ENCODE measurements at regions not wholly inside any gene's neighbourhood (a gene's known extent, or its start where the extent isn't known, plus 50 kb on each side); places are given as distances from the start of the nearest gene placed in this dataset.

DNA sequence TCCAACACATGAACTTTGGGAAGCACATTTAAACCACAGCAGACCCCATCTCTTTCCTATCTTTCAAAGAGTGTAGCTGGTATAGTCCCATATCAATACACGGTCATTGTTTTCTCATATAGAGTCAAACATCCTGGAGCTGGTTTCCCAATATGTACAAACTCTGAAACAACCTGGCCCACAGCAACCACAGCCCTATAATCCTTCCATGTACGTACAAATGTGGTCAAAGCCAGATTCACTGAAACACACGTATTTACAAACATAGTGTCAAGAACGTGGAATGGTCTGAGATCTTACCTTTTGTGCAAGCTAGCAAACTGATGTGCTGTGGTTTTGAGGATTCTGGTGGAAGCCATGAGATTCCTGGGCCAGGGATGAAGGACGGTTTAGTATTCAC is 97.3 kb downstream of the HS1BP3 start:
- intact Hi-C loops (cut with micrococcal nuclease) = no loop called here
- DNase-seq (ENCODE audit: unreplicated experiment) = no peak
- H3K4me1 Mint-ChIP-seq (ENCODE audit: insufficient read depth, unreplicated experiment) = no peaks in the 10 kb centered on the region
- no peaks in the 10 kb centered on the region for H3K9me3 Mint-ChIP-seq (ENCODE audit: unreplicated experiment)
- no TSS peak for BruUV-seq (replicated peaks)
- TF ChIP-seq, protein P1, sequence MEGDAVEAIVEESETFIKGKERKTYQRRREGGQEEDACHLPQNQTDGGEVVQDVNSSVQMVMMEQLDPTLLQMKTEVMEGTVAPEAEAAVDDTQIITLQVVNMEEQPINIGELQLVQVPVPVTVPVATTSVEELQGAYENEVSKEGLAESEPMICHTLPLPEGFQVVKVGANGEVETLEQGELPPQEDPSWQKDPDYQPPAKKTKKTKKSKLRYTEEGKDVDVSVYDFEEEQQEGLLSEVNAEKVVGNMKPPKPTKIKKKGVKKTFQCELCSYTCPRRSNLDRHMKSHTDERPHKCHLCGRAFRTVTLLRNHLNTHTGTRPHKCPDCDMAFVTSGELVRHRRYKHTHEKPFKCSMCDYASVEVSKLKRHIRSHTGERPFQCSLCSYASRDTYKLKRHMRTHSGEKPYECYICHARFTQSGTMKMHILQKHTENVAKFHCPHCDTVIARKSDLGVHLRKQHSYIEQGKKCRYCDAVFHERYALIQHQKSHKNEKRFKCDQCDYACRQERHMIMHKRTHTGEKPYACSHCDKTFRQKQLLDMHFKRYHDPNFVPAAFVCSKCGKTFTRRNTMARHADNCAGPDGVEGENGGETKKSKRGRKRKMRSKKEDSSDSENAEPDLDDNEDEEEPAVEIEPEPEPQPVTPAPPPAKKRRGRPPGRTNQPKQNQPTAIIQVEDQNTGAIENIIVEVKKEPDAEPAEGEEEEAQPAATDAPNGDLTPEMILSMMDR (IDR thresholded peaks at IDR 0.05; ENCODE audit: unreplicated experiment) = no peak
- CTCF ChIA-PET = interaction anchor here (0.6 to 1.2 kb wide), 3 partner anchors 28 to 538 kb away, joined by 3 to 4 read pairs (median 3); no protein-coding TSS in a partner anchor
- no peaks in the 10 kb centered on the region for H3K27me3 Mint-ChIP-seq (ENCODE audit: insufficient read depth, unreplicated experiment)
- H3K27ac Mint-ChIP-seq (ENCODE audit: low read depth, unreplicated experiment) = no peak overlapping the region
- no peaks in the 10 kb centered on the region for H3K36me3 Mint-ChIP-seq (ENCODE audit: insufficient read depth, unreplicated experiment)
- POLR2A ChIA-PET = no interaction called here
- H3K4me3 Mint-ChIP-seq (ENCODE audit: unreplicated experiment) = no peak overlapping the region

DNA sequence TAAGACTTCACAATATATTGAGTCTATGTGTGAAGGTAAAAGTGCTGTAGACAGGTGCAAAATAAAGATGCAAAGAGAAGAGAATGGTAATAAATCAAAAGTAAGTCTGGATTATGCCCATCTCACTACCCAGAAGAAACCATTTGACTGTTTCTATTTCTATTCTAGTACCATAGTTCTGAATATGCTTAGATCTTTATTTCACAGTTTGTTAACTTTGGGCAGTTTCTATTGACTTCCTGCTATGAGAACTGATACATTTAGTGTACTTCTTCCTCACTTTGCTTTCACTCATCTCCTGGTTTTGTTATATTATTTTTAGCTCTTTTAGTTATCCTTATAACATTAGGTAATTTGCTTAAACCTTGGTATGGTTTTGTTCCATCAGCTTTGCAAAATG is 94.9 kb downstream of the HS1BP3 start:
- Mint-ChIP-seq H3K27ac (ENCODE audit: low read depth, unreplicated experiment) (no peak overlapping the region), H3K9me3 (ENCODE audit: unreplicated experiment) (no peaks in the 10 kb centered on the region), H3K4me3 (ENCODE audit: unreplicated experiment) (no peak overlapping the region), H3K4me1 (ENCODE audit: insufficient read depth, unreplicated experiment) (peaks cover 6% of the 10 kb centered on the region), H3K36me3 (ENCODE audit: insufficient read depth, unreplicated experiment) (no peaks in the 10 kb centered on the region), H3K27me3 (ENCODE audit: insufficient read depth, unreplicated experiment) (no peaks in the 10 kb centered on the region)
- ChIA-PET CTCF (interaction anchor here (1.0 kb wide), 1 partner anchor 86 kb away, joined by 3 read pairs; no protein-coding TSS in a partner anchor), POLR2A (no interaction called here)
- DNase-seq (ENCODE audit: unreplicated experiment) = no peak
- BruUV-seq (replicated peaks) = no TSS peak
- intact Hi-C loops (cut with micrococcal nuclease) = no loop called here
- TF ChIP-seq, protein P1 (IDR thresholded peaks at IDR 0.05; ENCODE audit: unreplicated experiment) = no peak

DNA sequence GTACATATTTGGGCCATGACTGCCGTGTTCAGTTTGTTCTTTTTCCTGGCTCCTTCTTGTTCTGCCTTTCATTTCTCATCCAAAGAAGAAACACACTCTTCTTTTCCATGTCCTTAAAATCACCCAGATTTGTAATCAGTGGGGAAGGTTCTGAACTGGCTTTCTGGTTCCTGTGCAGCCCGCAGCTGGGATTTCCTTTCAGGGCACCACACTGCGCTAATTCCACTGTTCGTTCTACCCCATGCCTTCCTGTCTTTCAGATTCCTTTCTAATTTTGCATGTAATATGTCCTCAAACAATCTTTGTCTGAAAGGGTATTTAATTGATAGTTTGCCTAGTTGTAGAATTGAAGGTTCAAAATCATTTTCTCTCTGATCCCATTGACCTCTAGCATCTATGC is 94.1 kb downstream of the HS1BP3 start:
- no peaks in the 10 kb centered on the region for H3K9me3 Mint-ChIP-seq (ENCODE audit: unreplicated experiment)
- H3K36me3 Mint-ChIP-seq (ENCODE audit: insufficient read depth, unreplicated experiment) = no peaks in the 10 kb centered on the region
- no peak for DNase-seq (ENCODE audit: unreplicated experiment)
- H3K27ac Mint-ChIP-seq (ENCODE audit: low read depth, unreplicated experiment) = no peak overlapping the region
- BruUV-seq (replicated peaks) = no TSS peak
- H3K4me1 Mint-ChIP-seq (ENCODE audit: insufficient read depth, unreplicated experiment) = peaks cover 14% of the 10 kb centered on the region
- intact Hi-C loops (cut with micrococcal nuclease) = no loop called here
- ChIA-PET CTCF (interaction anchor here (0.8 to 1.0 kb wide), 2 partner anchors 11 to 85 kb away, joined by 3 to 4 read pairs; no protein-coding TSS in a partner anchor), POLR2A (no interaction called here)
- H3K4me3 Mint-ChIP-seq (ENCODE audit: unreplicated experiment) = no peak overlapping the region
- H3K27me3 Mint-ChIP-seq (ENCODE audit: insufficient read depth, unreplicated experiment) = no peaks in the 10 kb centered on the region
- TF ChIP-seq, protein P1 (IDR thresholded peaks at IDR 0.05; ENCODE audit: unreplicated experiment) = no peak

DNA sequence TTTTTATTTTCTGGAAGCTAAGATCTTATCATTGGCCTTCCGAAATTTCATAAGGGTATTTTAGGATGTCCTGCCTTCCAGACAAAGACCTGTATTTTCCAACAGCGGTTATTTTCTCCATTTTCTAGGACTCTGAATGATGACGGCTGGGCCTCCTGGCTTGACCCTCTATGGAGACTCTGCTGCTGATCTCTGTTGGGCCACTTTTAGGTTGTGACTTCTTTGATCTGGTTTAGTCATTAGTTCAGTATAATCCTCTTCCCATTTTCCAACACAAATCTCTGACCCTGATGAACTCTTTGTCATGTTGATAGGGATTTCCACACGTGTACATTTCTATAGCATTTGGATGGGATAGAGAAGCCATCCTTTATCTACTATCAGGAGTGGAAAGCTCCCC is 93.7 kb downstream of the HS1BP3 start:
- Mint-ChIP-seq H3K4me3 (ENCODE audit: unreplicated experiment) (no peak overlapping the region), H3K36me3 (ENCODE audit: insufficient read depth, unreplicated experiment) (no peaks in the 10 kb centered on the region), H3K27me3 (ENCODE audit: insufficient read depth, unreplicated experiment) (no peaks in the 10 kb centered on the region), H3K9me3 (ENCODE audit: unreplicated experiment) (no peaks in the 10 kb centered on the region), H3K4me1 (ENCODE audit: insufficient read depth, unreplicated experiment) (peaks cover 17% of the 10 kb centered on the region), H3K27ac (ENCODE audit: low read depth, unreplicated experiment) (no peak overlapping the region)
- CTCF ChIA-PET = interaction anchor here (0.8 kb wide), 1 partner anchor 11 kb away, joined by 4 read pairs; no protein-coding TSS in a partner anchor
- POLR2A ChIA-PET = no interaction called here
- no peak for DNase-seq (ENCODE audit: unreplicated experiment)
- intact Hi-C loops (cut with micrococcal nuclease) = no loop called here
- no TSS peak for BruUV-seq (replicated peaks)
- TF ChIP-seq, protein P1 (IDR thresholded peaks at IDR 0.05; ENCODE audit: unreplicated experiment) = no peak

All from MCF 10A (cell line).